Epithelial cell of esophagus (primary cell): ENCODE measurements at regions not wholly inside any gene's neighbourhood (a gene's known extent, or its start where the extent isn't known, plus 50 kb on each side); places are given as distances from the start of the nearest gene placed in this dataset.

Experiments
- DNase-seq: peaks from one replicate; pipeline ENCODE4 v3.0.0; 2010; ENCODE audit warnings: low read depth
- H3K4me3 ChIP-seq: 2 replicates; pipeline ENCODE4 v1.5.1; 2011; ENCODE audit warnings: mild to moderate bottlenecking, low read length, control low read depth
- CTCF ChIP-seq: IDR thresholded peaks from 2 replicates; pipeline ENCODE4 v1.5.1; 2011; ENCODE audit warnings: low read depth, mild to moderate bottlenecking, low read length, control low read depth, inconsistent platforms; ENCODE audit not compliant: insufficient read depth; ENCODE audit errors: missing control alignments

- TF ChIP-seq CTCF: no peak
- DNase-seq: no peak
- H3K4me3 ChIP-seq: no peak overlapping the region
Measured at GRCh38 chr5:99316484-99316883, 387.7 kb upstream of the CHD1 start.

- no peak for TF ChIP-seq CTCF
- DNase-seq: no peak
- H3K4me3 ChIP-seq: no peak overlapping the region
Measured at GRCh38 chr5:99315413-99316183, 386.8 kb upstream of the CHD1 start.

DNA sequence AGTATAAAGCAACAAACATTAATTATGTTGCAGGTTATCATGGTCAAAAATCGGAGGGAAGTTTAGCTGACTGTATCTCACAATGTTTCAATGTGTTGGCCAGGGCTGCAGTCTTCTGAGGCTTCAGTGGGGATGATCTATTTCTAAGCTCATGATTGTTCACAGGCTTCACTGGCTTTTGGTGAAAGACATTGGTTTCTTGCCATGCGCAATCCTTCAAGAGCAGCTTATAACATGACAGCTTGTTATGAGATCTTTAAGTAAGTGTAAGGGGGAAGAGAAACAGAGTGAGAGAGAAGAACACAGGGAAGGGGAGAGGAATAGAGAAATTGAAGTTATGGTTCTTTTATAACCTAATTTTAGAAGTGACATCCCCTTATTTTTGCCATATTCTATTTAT lies 385.9 kb upstream of the CHD1 start:
- DNase-seq: no peak
- TF ChIP-seq CTCF: no peak
- no peak overlapping the region for H3K4me3 ChIP-seq

DNA sequence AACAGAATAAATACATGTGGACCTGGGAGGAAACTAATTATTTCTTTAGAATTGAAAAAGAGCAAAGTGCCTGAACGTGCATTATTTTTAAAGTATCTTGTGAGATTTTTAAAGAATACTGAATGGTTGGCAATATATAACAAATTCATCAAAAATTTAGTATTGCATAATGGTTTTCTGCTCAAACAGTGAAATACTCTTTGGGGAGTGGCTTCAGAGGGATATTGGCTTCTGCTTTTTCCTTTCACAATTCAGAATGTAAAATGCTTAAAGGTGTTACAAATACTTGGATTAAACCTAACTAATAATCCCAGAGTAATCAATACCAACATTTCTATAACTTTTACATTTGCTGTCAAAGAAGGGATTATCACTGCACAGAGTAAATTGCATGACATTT lies 379.3 kb upstream of the CHD1 start:
- TF ChIP-seq CTCF: no peak
- no peak overlapping the region for H3K4me3 ChIP-seq

GRCh38 chr5:99305045-99305580 lies 376.3 kb upstream of the CHD1 start:
- no peak for TF ChIP-seq CTCF
- no peak for DNase-seq
- no peak overlapping the region for H3K4me3 ChIP-seq

More for the DNA sequence above, 379.3 kb upstream of the CHD1 start:
- DNase-seq: no peak

- DNase-seq: no peak
- no peak for TF ChIP-seq CTCF
- H3K4me3 ChIP-seq: no peak overlapping the region
Measured at GRCh38 chr5:99285606-99286005, 356.8 kb upstream of the CHD1 start.

- no peak for TF ChIP-seq CTCF
- no peak for DNase-seq
- H3K4me3 ChIP-seq: no peak overlapping the region
Measured at GRCh38 chr5:99275128-99275527, 346.3 kb upstream of the CHD1 start.
